Vagina (tissue), 2 donors: ENCODE measurements at regions not wholly inside any gene's neighbourhood (a gene's known extent, or its start where the extent isn't known, plus 50 kb on each side); places are given as distances from the start of the nearest gene placed in this dataset.

Source experiments
- DNase-seq, 2 donors: peaks; one replicate each; pipeline ENCODE4 v3.0.0-alpha.2; 2017; ENCODE audit errors: extremely low spot score in 2 of 2
- H3K27ac ChIP-seq: fragments of 200-600 bp; sonication (generic); one replicate; pipeline ENCODE4 v1.5.1; 2019
- H3K27me3 ChIP-seq: fragments of 200-600 bp; sonication (generic); one replicate; pipeline ENCODE4 v1.5.1; 2019
- H3K36me3 ChIP-seq, 2 donors: fragments of 200-600 bp; sonication (generic); one replicate each; pipeline ENCODE4 v1.5.1; 2017 to 2019
- H3K4me1 ChIP-seq: fragments of 200-600 bp; sonication (generic); one replicate; pipeline ENCODE4 v1.5.1; 2019
- H3K4me3 ChIP-seq, 2 donors: fragments of 200-600 bp; sonication (generic); 1 replicate in 1 of 2; 2 replicates in 1 of 2; pipeline ENCODE4 v1.5.1; 2016 to 2019
- H3K9me3 ChIP-seq: fragments of 200-600 bp; sonication (generic); one replicate; pipeline ENCODE4 v1.5.1; 2019
- POLR2A ChIP-seq, 2 donors: fragments of 450-650 bp; IDR thresholded peaks; one replicate each; pipeline ENCODE4 v1.6.1; 2017; ENCODE audit warnings: antibody characterized with exemption in 2 of 2, mild to moderate bottlenecking in 2 of 2, moderate library complexity in 2 of 2
- POLR2AphosphoS5 ChIP-seq, 2 donors: sonication (generic); formaldehyde crosslinking; IDR thresholded peaks; one replicate each; pipeline ENCODE4 v1.9.0; 2017; ENCODE audit warnings: antibody characterized with exemption in 2 of 2, mild to moderate bottlenecking in 2 of 2, low read depth in 1 of 2; ENCODE audit not compliant: insufficient read depth in 1 of 2
- intact Hi-C: fragments of 100-400 bp; cut with DNase I; formaldehyde crosslinking; loops from one replicate; pipeline ENCODE4 v1.15.1; 2023
- TF ChIP-seq, protein P1 (sequence below), 3 experiments: fragments of 450-650 bp in 2 of 3; fragments of 200-600 bp in 1 of 3; sonication (generic) in 1 of 3; IDR thresholded peaks; one replicate each; pipeline ENCODE4 v1.5.1; 2017 to 2019; ENCODE audit warnings: antibody characterized with exemption in 3 of 3, mild to moderate bottlenecking in 2 of 3, moderate library complexity in 2 of 3

GRCh38 chr3:153356908-153357307 is 194.9 kb downstream of the RAP2B start:
- Histone ChIP-seq H3K4me1 (no peaks in the 10 kb centered on the region), H3K27me3 (no peaks in the 10 kb centered on the region), H3K27ac (no peak overlapping the region), H3K4me3 (no peak overlapping the region), H3K9me3 (no peaks in the 10 kb centered on the region), H3K36me3 (no peaks in the 10 kb centered on the region)
- TF ChIP-seq, protein P1, sequence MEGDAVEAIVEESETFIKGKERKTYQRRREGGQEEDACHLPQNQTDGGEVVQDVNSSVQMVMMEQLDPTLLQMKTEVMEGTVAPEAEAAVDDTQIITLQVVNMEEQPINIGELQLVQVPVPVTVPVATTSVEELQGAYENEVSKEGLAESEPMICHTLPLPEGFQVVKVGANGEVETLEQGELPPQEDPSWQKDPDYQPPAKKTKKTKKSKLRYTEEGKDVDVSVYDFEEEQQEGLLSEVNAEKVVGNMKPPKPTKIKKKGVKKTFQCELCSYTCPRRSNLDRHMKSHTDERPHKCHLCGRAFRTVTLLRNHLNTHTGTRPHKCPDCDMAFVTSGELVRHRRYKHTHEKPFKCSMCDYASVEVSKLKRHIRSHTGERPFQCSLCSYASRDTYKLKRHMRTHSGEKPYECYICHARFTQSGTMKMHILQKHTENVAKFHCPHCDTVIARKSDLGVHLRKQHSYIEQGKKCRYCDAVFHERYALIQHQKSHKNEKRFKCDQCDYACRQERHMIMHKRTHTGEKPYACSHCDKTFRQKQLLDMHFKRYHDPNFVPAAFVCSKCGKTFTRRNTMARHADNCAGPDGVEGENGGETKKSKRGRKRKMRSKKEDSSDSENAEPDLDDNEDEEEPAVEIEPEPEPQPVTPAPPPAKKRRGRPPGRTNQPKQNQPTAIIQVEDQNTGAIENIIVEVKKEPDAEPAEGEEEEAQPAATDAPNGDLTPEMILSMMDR (IDR thresholded peaks at IDR 0.05): no peak
- TF ChIP-seq POLR2AphosphoS5 (IDR thresholded peaks at IDR 0.05; ENCODE audit: insufficient read depth in 1 of 2, low read depth in 1 of 2) (no peak), POLR2A (IDR thresholded peaks at IDR 0.05) (no peak)
- DNase-seq: no peak
- intact Hi-C loops: no loop called here

- TF ChIP-seq, protein P1 (IDR thresholded peaks at IDR 0.05): no peak
- no peak for TF ChIP-seq POLR2A (IDR thresholded peaks at IDR 0.05)
- no peak for TF ChIP-seq POLR2AphosphoS5 (IDR thresholded peaks at IDR 0.05; ENCODE audit: insufficient read depth in 1 of 2, low read depth in 1 of 2)
- H3K27ac ChIP-seq: no peak overlapping the region
- H3K36me3 ChIP-seq: no peaks in the 10 kb centered on the region
- H3K27me3 ChIP-seq: no peaks in the 10 kb centered on the region
- no peaks in the 10 kb centered on the region for H3K9me3 ChIP-seq
- H3K4me1 ChIP-seq: no peaks in the 10 kb centered on the region
- H3K4me3 ChIP-seq: no peak overlapping the region
- intact Hi-C loops: no loop called here
- DNase-seq: no peak
These were observed 195.4 kb downstream of the RAP2B start for GRCh38 chr3:153357436-153357835.

- no peak for TF ChIP-seq POLR2A (IDR thresholded peaks at IDR 0.05)
- no peak for TF ChIP-seq POLR2AphosphoS5 (IDR thresholded peaks at IDR 0.05; ENCODE audit: insufficient read depth in 1 of 2, low read depth in 1 of 2)
- TF ChIP-seq, protein P1 (IDR thresholded peaks at IDR 0.05): no peak
- no peaks in the 10 kb centered on the region for H3K36me3 ChIP-seq
- H3K4me1 ChIP-seq: no peaks in the 10 kb centered on the region
- DNase-seq: no peak
- intact Hi-C loops: no loop called here
- no peak overlapping the region for H3K27ac ChIP-seq
- H3K27me3 ChIP-seq: no peaks in the 10 kb centered on the region
- H3K9me3 ChIP-seq: no peaks in the 10 kb centered on the region
- no peak overlapping the region for H3K4me3 ChIP-seq
These were observed 207.7 kb downstream of the RAP2B start for GRCh38 chr3:153369561-153370374.

DNA sequence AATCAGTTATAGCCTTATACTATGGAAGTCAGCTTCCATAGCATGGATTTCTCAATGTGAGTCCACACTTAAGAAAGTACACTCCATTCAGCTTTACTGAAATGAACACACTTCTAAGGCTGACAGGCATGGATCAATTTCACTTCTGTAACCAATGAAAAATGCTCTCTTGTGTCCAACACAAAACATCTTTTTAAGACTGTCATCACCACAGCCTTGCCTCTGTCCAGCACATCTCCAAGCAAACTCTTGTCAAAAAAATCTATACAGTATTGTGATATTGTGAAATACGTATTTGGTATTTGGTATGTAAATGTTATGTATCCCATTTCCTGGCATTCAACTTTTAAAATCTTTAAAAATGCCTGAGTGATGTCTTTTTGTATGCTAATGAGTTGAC is 208.7 kb downstream of the RAP2B start:
- Histone ChIP-seq H3K9me3 (no peaks in the 10 kb centered on the region), H3K27me3 (no peaks in the 10 kb centered on the region), H3K36me3 (no peaks in the 10 kb centered on the region), H3K27ac (no peak overlapping the region), H3K4me1 (no peaks in the 10 kb centered on the region), H3K4me3 (no peak overlapping the region)
- TF ChIP-seq POLR2AphosphoS5 (IDR thresholded peaks at IDR 0.05; ENCODE audit: insufficient read depth in 1 of 2, low read depth in 1 of 2) (no peak), POLR2A (IDR thresholded peaks at IDR 0.05) (no peak)
- TF ChIP-seq, protein P1 (IDR thresholded peaks at IDR 0.05): no peak
- intact Hi-C loops: no loop called here
- DNase-seq: no peak

GRCh38 chr3:153372326-153372725 is 210.3 kb downstream of the RAP2B start:
- TF ChIP-seq, protein P1 (IDR thresholded peaks at IDR 0.05): no peak
- peak in 1 of 2 donors; percentile 26 for TF ChIP-seq POLR2AphosphoS5 (IDR thresholded peaks at IDR 0.05; ENCODE audit: insufficient read depth in 1 of 2, low read depth in 1 of 2)
- intact Hi-C loops: no loop called here

More at GRCh38 chr3:153372326-153372725, 210.3 kb downstream of the RAP2B start:
- Histone ChIP-seq H3K9me3 (no peaks in the 10 kb centered on the region), H3K36me3 (no peaks in the 10 kb centered on the region), H3K4me3 (no peak overlapping the region), H3K27me3 (no peaks in the 10 kb centered on the region), H3K4me1 (no peaks in the 10 kb centered on the region), H3K27ac (no peak overlapping the region)
- DNase-seq: no peak
